ENCODE measurements at regions not wholly inside any gene's neighbourhood (a gene's known extent, or its start where the extent isn't known, plus 50 kb on each side); places are given as distances from the start of the nearest gene placed in this dataset.

- DNase-seq (ENCODE audit: low spot score), result no peak
Measured at GRCh38 chr9:103928442-103928841, 165.7 kb upstream of the SMC2 start.

- DNase-seq (ENCODE audit: low spot score), result no peak
Measured at GRCh38 chr9:103941104-103941503, 153.0 kb upstream of the SMC2 start.

GRCh38 chr9:103942200-103942599 is 151.9 kb upstream of the SMC2 start:
- no peak for DNase-seq (ENCODE audit: low spot score)

- no peak for DNase-seq (ENCODE audit: low spot score)
Measured at GRCh38 chr9:103942651-103943050, 151.5 kb upstream of the SMC2 start.

GRCh38 chr9:103949096-103949495 is 145.0 kb upstream of the SMC2 start:
- DNase-seq (ENCODE audit: low spot score), result no peak

- DNase-seq (ENCODE audit: low spot score), result no peak
Measured at GRCh38 chr9:103977163-103977562, 116.9 kb upstream of the SMC2 start.

GRCh38 chr9:103978396-103978795 is 115.7 kb upstream of the SMC2 start:
- no peak for DNase-seq (ENCODE audit: low spot score)

- no peak for DNase-seq (ENCODE audit: low spot score)
Measured at GRCh38 chr9:103981912-103982311, 112.2 kb upstream of the SMC2 start.

GRCh38 chr9:103985077-103985476 is 109.0 kb upstream of the SMC2 start:
- no peak for DNase-seq (ENCODE audit: low spot score)

GRCh38 chr9:103988821-103989220 is 105.3 kb upstream of the SMC2 start:
- no peak for DNase-seq (ENCODE audit: low spot score)

GRCh38 chr9:103990311-103990710 is 103.8 kb upstream of the SMC2 start:
- no peak for DNase-seq (ENCODE audit: low spot score)

GRCh38 chr9:103991001-103991400 is 103.1 kb upstream of the SMC2 start:
- DNase-seq (ENCODE audit: low spot score), result no peak

- no peak for DNase-seq (ENCODE audit: low spot score)
Measured at GRCh38 chr9:103991698-103992097, 102.4 kb upstream of the SMC2 start.

GRCh38 chr9:103992938-103993579 is 101.0 kb upstream of the SMC2 start:
- no peak for DNase-seq (ENCODE audit: low spot score)

GRCh38 chr9:103997856-103998370 is 96.2 kb upstream of the SMC2 start:
- DNase-seq (ENCODE audit: low spot score), result no peak

GRCh38 chr9:103999375-104000062 is 94.6 kb upstream of the SMC2 start:
- DNase-seq (ENCODE audit: low spot score), result no peak

GRCh38 chr9:104009826-104010225 is 84.3 kb upstream of the SMC2 start:
- no peak for DNase-seq (ENCODE audit: low spot score)

- DNase-seq (ENCODE audit: low spot score), result no peak
Measured at GRCh38 chr9:104022083-104022482, 72.0 kb upstream of the SMC2 start.

GRCh38 chr9:104025104-104025503 is 69.0 kb upstream of the SMC2 start:
- DNase-seq (ENCODE audit: low spot score), result no peak

- DNase-seq (ENCODE audit: low spot score), result no peak
Measured at GRCh38 chr9:104025945-104026344, 68.2 kb upstream of the SMC2 start.

GRCh38 chr9:104027295-104027694 is 66.8 kb upstream of the SMC2 start:
- no peak for DNase-seq (ENCODE audit: low spot score)

- DNase-seq (ENCODE audit: low spot score), result no peak
Measured at GRCh38 chr9:104028827-104029226, 65.3 kb upstream of the SMC2 start.

All from cerebellar cortex (tissue), 1 donor.